AG20443 (cell line): ENCODE measurements at regions not wholly inside any gene's neighbourhood (a gene's known extent, or its start where the extent isn't known, plus 50 kb on each side); places are given as distances from the start of the nearest gene placed in this dataset.
"Not testable (repeated sequence)": the region's sequence is repeated elsewhere in the genome, so short reads cannot be mapped to it uniquely, and the experiment has no call there.

Experiments
- DNase-seq: peaks from one replicate; pipeline ENCODE4 v3.0.0; 2012; ENCODE audit warnings: low spot score, mixed read lengths

GRCh38 chr12:97984436-97984835 lies 521.8 kb downstream of the RMST start:
- no peak for DNase-seq

- no peak for DNase-seq
These were observed 522.5 kb downstream of the RMST start for GRCh38 chr12:97984974-97985580.

- DNase-seq = no peak
These were observed 523.2 kb downstream of the RMST start for GRCh38 chr12:97985834-97986233.

- not testable (repeated sequence) for DNase-seq
These were observed 526.0 kb downstream of the RMST start for GRCh38 chr12:97988588-97988987.

GRCh38 chr12:97989366-97989940 lies 525.9 kb upstream of the TMPO start:
- DNase-seq = no peak

GRCh38 chr12:97994746-97995484 lies 520.5 kb upstream of the TMPO start:
- DNase-seq = no peak

GRCh38 chr12:97995559-97995958 lies 519.8 kb upstream of the TMPO start:
- DNase-seq = no peak

- DNase-seq = no peak
These were observed 514.0 kb upstream of the TMPO start for GRCh38 chr12:98001430-98001829.

- DNase-seq = peak; percentile 34
These were observed 512.4 kb upstream of the TMPO start for GRCh38 chr12:98002887-98003493.

- no peak for DNase-seq
These were observed 507.4 kb upstream of the TMPO start for GRCh38 chr12:98007963-98008362.

GRCh38 chr12:98013560-98013959 lies 501.8 kb upstream of the TMPO start:
- DNase-seq = no peak

- DNase-seq = no peak
These were observed 496.6 kb upstream of the TMPO start for GRCh38 chr12:98018836-98019235.

GRCh38 chr12:98020376-98020775 lies 495.0 kb upstream of the TMPO start:
- no peak for DNase-seq

- DNase-seq = no peak
These were observed 492.4 kb upstream of the TMPO start for GRCh38 chr12:98022961-98023360.

GRCh38 chr12:98037401-98038140 lies 477.8 kb upstream of the TMPO start:
- DNase-seq = no peak

- DNase-seq = no peak
These were observed 472.7 kb upstream of the TMPO start for GRCh38 chr12:98042668-98043067.

- no peak for DNase-seq
These were observed 470.0 kb upstream of the TMPO start for GRCh38 chr12:98045395-98045794.

- DNase-seq = no peak
These were observed 467.1 kb upstream of the TMPO start for GRCh38 chr12:98048326-98048725.

GRCh38 chr12:98053202-98053601 lies 462.2 kb upstream of the TMPO start:
- DNase-seq = no peak

GRCh38 chr12:98057701-98058100 lies 457.7 kb upstream of the TMPO start:
- no peak for DNase-seq

- no peak for DNase-seq
These were observed 457.2 kb upstream of the TMPO start for GRCh38 chr12:98058213-98058612.

- DNase-seq = no peak
These were observed 456.6 kb upstream of the TMPO start for GRCh38 chr12:98058838-98059237.
